ENCODE measurements at regions not wholly inside any gene's neighbourhood (a gene's known extent, or its start where the extent isn't known, plus 50 kb on each side); places are given as distances from the start of the nearest gene placed in this dataset.

- Histone ChIP-seq H3K23ac (ENCODE audit: low read length in 2 of 2) (no peak overlapping the region), H2AK5ac (ENCODE audit: low read length, severe bottlenecking) (peak overlapping the region; percentile 66), H3K9me3 (ENCODE audit: control insufficient read depth, low read length) (no peaks in the 10 kb centered on the region), H3K14ac (ENCODE audit: low read length in 2 of 2) (no peak overlapping the region), H3K4ac (ENCODE audit: low read depth in 1 of 2, low read length in 2 of 2) (no peak overlapping the region), H3K36me3 (ENCODE audit: control insufficient read depth in 1 of 2, insufficient read depth in 2 of 2, low read depth in 1 of 2, low read length in 2 of 2) (no peaks in the 10 kb centered on the region), H4K8ac (ENCODE audit: low read length) (no peak overlapping the region), H3K4me3 (ENCODE audit: insufficient read depth in 1 of 2, low read depth in 1 of 2, low read length in 2 of 2) (no peak overlapping the region), H2BK5ac (ENCODE audit: low read depth, low read length, poor library complexity, severe bottlenecking) (no peak overlapping the region), H4K91ac (ENCODE audit: low read length) (no peak overlapping the region), H3K79me1 (replicated peaks; ENCODE audit: low read length, poor library complexity, severe bottlenecking) (no peaks in the 10 kb centered on the region), H3K27ac (ENCODE audit: low read length, poor library complexity, severe bottlenecking) (no peak overlapping the region), H2BK120ac (ENCODE audit: low read depth, low read length) (no peak overlapping the region), H3K4me1 (ENCODE audit: control insufficient read depth, insufficient read depth, low read depth, low read length) (no peaks in the 10 kb centered on the region), H3K9ac (ENCODE audit: low read length) (no peak overlapping the region), H2AFZ (ENCODE audit: low read depth, low read length) (no peak overlapping the region), H3K27me3 (ENCODE audit: control insufficient read depth in 1 of 2, insufficient read depth in 1 of 2, low read length in 2 of 2) (no peaks in the 10 kb centered on the region), H2BK15ac (ENCODE audit: low read depth, poor library complexity, severe bottlenecking) (no peak overlapping the region), H3K18ac (ENCODE audit: low read depth in 1 of 2, low read length in 2 of 2) (no peak overlapping the region), H2BK12ac (ENCODE audit: low read length in 2 of 2) (no peak overlapping the region), H3K4me2 (ENCODE audit: low read length, poor library complexity, severe bottlenecking) (no peak overlapping the region)
- WGBS: no CpG with 5 or more reads among the region's 1 CpG
- no peak for DNase-seq
Observed at GRCh38 chr21:25458484-25458883, 148.8 kb downstream of the MRPL39 start.

DNA sequence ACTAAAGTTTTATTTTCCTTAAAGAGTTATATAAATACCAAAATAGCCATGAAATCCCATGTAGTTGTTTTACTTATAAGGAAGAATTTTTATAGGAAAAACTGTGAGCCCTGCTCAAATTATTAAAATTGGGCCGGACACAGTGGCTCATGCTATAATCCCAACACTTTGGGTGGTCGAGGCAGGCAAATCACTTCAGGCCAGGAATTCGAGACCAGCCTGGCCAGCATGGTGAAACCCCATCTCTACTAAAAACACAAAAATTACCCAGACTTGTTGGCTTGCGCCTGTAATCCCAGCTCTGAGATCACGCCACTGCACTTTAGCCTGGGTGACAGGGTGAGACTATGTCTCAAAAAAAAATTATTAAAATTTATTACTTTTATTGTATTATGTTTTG, 149.3 kb downstream of the MRPL39 start:
- no peak overlapping the region for H2BK5ac ChIP-seq (ENCODE audit: low read depth, low read length, poor library complexity, severe bottlenecking)
- no peaks in the 10 kb centered on the region for H3K9me3 ChIP-seq (ENCODE audit: control insufficient read depth, low read length)
- no peak overlapping the region for H3K4me3 ChIP-seq (ENCODE audit: insufficient read depth in 1 of 2, low read depth in 1 of 2, low read length in 2 of 2)
- no peak overlapping the region for H3K27ac ChIP-seq (ENCODE audit: low read length, poor library complexity, severe bottlenecking)
- no peak overlapping the region for H3K14ac ChIP-seq (ENCODE audit: low read length in 2 of 2)
- no peak overlapping the region for H3K4ac ChIP-seq (ENCODE audit: low read depth in 1 of 2, low read length in 2 of 2)
- H3K4me2 ChIP-seq (ENCODE audit: low read length, poor library complexity, severe bottlenecking): no peak overlapping the region
- peak overlapping the region; percentile 74 for H3K9ac ChIP-seq (ENCODE audit: low read length)
- no peaks in the 10 kb centered on the region for H3K27me3 ChIP-seq (ENCODE audit: control insufficient read depth in 1 of 2, insufficient read depth in 1 of 2, low read length in 2 of 2)
- H4K8ac ChIP-seq (ENCODE audit: low read length): no peak overlapping the region
- no peak overlapping the region for H3K18ac ChIP-seq (ENCODE audit: low read depth in 1 of 2, low read length in 2 of 2)
- H2BK12ac ChIP-seq (ENCODE audit: low read length in 2 of 2): no peak overlapping the region
- DNase-seq: no peak
- no peaks in the 10 kb centered on the region for H3K4me1 ChIP-seq (ENCODE audit: control insufficient read depth, insufficient read depth, low read depth, low read length)
- no peak overlapping the region for H3K23ac ChIP-seq (ENCODE audit: low read length in 2 of 2)
- H2BK15ac ChIP-seq (ENCODE audit: low read depth, poor library complexity, severe bottlenecking): no peak overlapping the region
- no peaks in the 10 kb centered on the region for H3K79me1 ChIP-seq (replicated peaks; ENCODE audit: low read length, poor library complexity, severe bottlenecking)
- H4K91ac ChIP-seq (ENCODE audit: low read length): no peak overlapping the region
- H3K36me3 ChIP-seq (ENCODE audit: control insufficient read depth in 1 of 2, insufficient read depth in 2 of 2, low read depth in 1 of 2, low read length in 2 of 2): no peaks in the 10 kb centered on the region
- H2AFZ ChIP-seq (ENCODE audit: low read depth, low read length): no peak overlapping the region
- H2BK120ac ChIP-seq (ENCODE audit: low read depth, low read length): no peak overlapping the region
- 75% methylated on average over 3 of the region's 5 CpGs for WGBS
- H2AK5ac ChIP-seq (ENCODE audit: low read length, severe bottlenecking): no peak overlapping the region

DNA sequence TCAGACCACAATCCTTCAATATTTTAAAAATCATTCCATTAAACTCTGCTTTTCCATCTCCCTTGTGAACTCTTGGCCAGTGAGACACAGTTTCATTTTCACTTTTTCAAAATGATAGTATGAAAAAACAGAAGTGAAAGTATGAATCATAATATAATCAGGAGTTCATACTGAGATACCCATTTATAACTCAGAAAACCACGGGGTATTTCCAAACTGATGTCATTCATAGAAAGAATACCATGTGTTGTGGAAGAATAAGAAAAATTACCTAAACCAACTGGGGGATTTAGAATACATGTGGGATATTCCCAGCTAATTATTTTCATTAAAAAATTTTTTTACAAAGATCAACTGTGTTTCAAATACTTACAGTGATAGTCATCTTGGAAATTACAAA, 149.9 kb downstream of the MRPL39 start:
- no peak overlapping the region for H3K27ac ChIP-seq (ENCODE audit: low read length, poor library complexity, severe bottlenecking)

DNA sequence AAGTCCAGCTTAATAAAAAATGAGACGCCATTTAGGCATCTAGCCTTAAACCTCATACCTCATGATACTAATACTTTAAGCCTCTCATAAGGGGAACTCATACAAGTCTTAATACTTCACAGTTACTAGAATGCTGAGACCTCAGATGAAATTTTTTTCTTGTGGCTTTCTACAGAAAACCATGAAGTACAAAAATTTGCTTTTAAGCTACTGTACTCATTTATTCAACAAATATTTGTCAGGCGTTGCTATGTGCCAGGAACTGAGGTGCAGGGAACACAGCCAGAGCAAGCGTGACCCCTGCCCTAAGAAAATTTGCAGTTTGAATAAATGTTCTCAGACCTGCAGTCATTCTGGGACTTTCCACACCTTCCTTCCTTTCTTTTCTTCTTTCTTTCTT, 150.6 kb downstream of the MRPL39 start:
- Histone ChIP-seq H3K4me3 (ENCODE audit: insufficient read depth in 1 of 2, low read depth in 1 of 2, low read length in 2 of 2) (no peak overlapping the region), H4K91ac (ENCODE audit: low read length) (no peak overlapping the region), H2BK12ac (ENCODE audit: low read length in 2 of 2) (no peak overlapping the region), H3K9me3 (ENCODE audit: control insufficient read depth, low read length) (no peaks in the 10 kb centered on the region), H3K18ac (ENCODE audit: low read depth in 1 of 2, low read length in 2 of 2) (no peak overlapping the region), H3K4me1 (ENCODE audit: control insufficient read depth, insufficient read depth, low read depth, low read length) (no peaks in the 10 kb centered on the region), H2AFZ (ENCODE audit: low read depth, low read length) (no peak overlapping the region), H4K8ac (ENCODE audit: low read length) (no peak overlapping the region), H2BK120ac (ENCODE audit: low read depth, low read length) (no peak overlapping the region), H3K4me2 (ENCODE audit: low read length, poor library complexity, severe bottlenecking) (no peak overlapping the region), H3K36me3 (ENCODE audit: control insufficient read depth in 1 of 2, insufficient read depth in 2 of 2, low read depth in 1 of 2, low read length in 2 of 2) (no peaks in the 10 kb centered on the region), H2BK15ac (ENCODE audit: low read depth, poor library complexity, severe bottlenecking) (no peak overlapping the region), H3K27me3 (ENCODE audit: control insufficient read depth in 1 of 2, insufficient read depth in 1 of 2, low read length in 2 of 2) (no peaks in the 10 kb centered on the region), H3K4ac (ENCODE audit: low read depth in 1 of 2, low read length in 2 of 2) (no peak overlapping the region), H3K14ac (ENCODE audit: low read length in 2 of 2) (no peak overlapping the region), H3K9ac (ENCODE audit: low read length) (no peak overlapping the region), H2AK5ac (ENCODE audit: low read length, severe bottlenecking) (no peak overlapping the region), H3K27ac (ENCODE audit: low read length, poor library complexity, severe bottlenecking) (peak overlapping the region; percentile 28), H3K79me1 (replicated peaks; ENCODE audit: low read length, poor library complexity, severe bottlenecking) (no peaks in the 10 kb centered on the region), H3K23ac (ENCODE audit: low read length in 2 of 2) (no peak overlapping the region), H2BK5ac (ENCODE audit: low read depth, low read length, poor library complexity, severe bottlenecking) (no peak overlapping the region)
- 92% methylated on average over 3 of the region's 3 CpGs for WGBS
- no peak for DNase-seq

More for the DNA sequence above, 149.9 kb downstream of the MRPL39 start:
- no peaks in the 10 kb centered on the region for H3K36me3 ChIP-seq (ENCODE audit: control insufficient read depth in 1 of 2, insufficient read depth in 2 of 2, low read depth in 1 of 2, low read length in 2 of 2)
- no peak overlapping the region for H2BK120ac ChIP-seq (ENCODE audit: low read depth, low read length)
- no peaks in the 10 kb centered on the region for H3K27me3 ChIP-seq (ENCODE audit: control insufficient read depth in 1 of 2, insufficient read depth in 1 of 2, low read length in 2 of 2)
- no peak overlapping the region for H3K4me3 ChIP-seq (ENCODE audit: insufficient read depth in 1 of 2, low read depth in 1 of 2, low read length in 2 of 2)
- no peaks in the 10 kb centered on the region for H3K79me1 ChIP-seq (replicated peaks; ENCODE audit: low read length, poor library complexity, severe bottlenecking)
- H3K14ac ChIP-seq (ENCODE audit: low read length in 2 of 2): no peak overlapping the region
- H3K4ac ChIP-seq (ENCODE audit: low read depth in 1 of 2, low read length in 2 of 2): no peak overlapping the region
- no peak overlapping the region for H2AK5ac ChIP-seq (ENCODE audit: low read length, severe bottlenecking)
- no peak overlapping the region for H4K91ac ChIP-seq (ENCODE audit: low read length)
- peak overlapping the region; percentile 74 for H3K9ac ChIP-seq (ENCODE audit: low read length)
- no peaks in the 10 kb centered on the region for H3K4me1 ChIP-seq (ENCODE audit: control insufficient read depth, insufficient read depth, low read depth, low read length)
- H3K4me2 ChIP-seq (ENCODE audit: low read length, poor library complexity, severe bottlenecking): no peak overlapping the region
- no peak overlapping the region for H4K8ac ChIP-seq (ENCODE audit: low read length)
- H2BK15ac ChIP-seq (ENCODE audit: low read depth, poor library complexity, severe bottlenecking): no peak overlapping the region
- DNase-seq: peak; percentile 39
- no peak overlapping the region for H3K18ac ChIP-seq (ENCODE audit: low read depth in 1 of 2, low read length in 2 of 2)
- no peaks in the 10 kb centered on the region for H3K9me3 ChIP-seq (ENCODE audit: control insufficient read depth, low read length)
- WGBS: no CpG with 5 or more reads among the region's 1 CpG
- H2AFZ ChIP-seq (ENCODE audit: low read depth, low read length): no peak overlapping the region
- H2BK12ac ChIP-seq (ENCODE audit: low read length in 2 of 2): no peak overlapping the region
- no peak overlapping the region for H3K23ac ChIP-seq (ENCODE audit: low read length in 2 of 2)
- H2BK5ac ChIP-seq (ENCODE audit: low read depth, low read length, poor library complexity, severe bottlenecking): no peak overlapping the region

Measured in mesenchymal stem cell (in vitro differentiated cells and primary cell).